Thyroid gland (tissue), 4 donors: ENCODE measurements at regions not wholly inside any gene's neighbourhood (a gene's known extent, or its start where the extent isn't known, plus 50 kb on each side); places are given as distances from the start of the nearest gene placed in this dataset.

Experiments used
- DNase-seq, 2 donors: peaks; one replicate each; pipeline ENCODE4 v3.0.0-alpha.2; 2019
- H3K27ac ChIP-seq, 3 donors: fragments of 200-600 bp; sonication (generic); 1 replicate in 2 of 3; 2 replicates in 1 of 3; pipeline ENCODE4 v1.5.1; 2016 to 2019; ENCODE audit warnings: mild to moderate bottlenecking in 1 of 3, moderate library complexity in 1 of 3
- H3K27me3 ChIP-seq: fragments of 200-600 bp; sonication (generic); one replicate; pipeline ENCODE4 v1.5.1; 2019
- H3K36me3 ChIP-seq, 2 donors: fragments of 200-600 bp; sonication (generic); one replicate each; pipeline ENCODE4 v1.5.1; 2016 to 2019
- H3K4me1 ChIP-seq, 2 donors: fragments of 200-600 bp; sonication (generic); one replicate each; pipeline ENCODE4 v1.5.1; 2017 to 2019
- H3K4me3 ChIP-seq, 3 donors: fragments of 200-600 bp; sonication (generic); replicated peaks in 1 of 3; 1 replicate in 2 of 3; 2 replicates in 1 of 3; pipeline ENCODE4 v1.5.1; 2016; ENCODE audit warnings: mild to moderate bottlenecking in 1 of 3
- H3K9me3 ChIP-seq: fragments of 200-600 bp; sonication (generic); one replicate; pipeline ENCODE4 v1.5.1; 2017
- CTCF ChIP-seq, 6 experiments: fragments of 200-600 bp in 3 of 6; fragments of 450-650 bp in 3 of 6; sonication (generic) in 3 of 6; IDR thresholded peaks; one replicate each; pipeline ENCODE4 v1.5.1; 2016 to 2019; ENCODE audit warnings: antibody characterized with exemption in 6 of 6, mild to moderate bottlenecking in 2 of 6, inconsistent platforms in 1 of 6, moderate library complexity in 1 of 6
- POLR2A ChIP-seq, 2 donors: fragments of 450-650 bp; IDR thresholded peaks; one replicate each; pipeline ENCODE4 v1.6.1; 2017; ENCODE audit warnings: antibody characterized with exemption in 2 of 2, mild to moderate bottlenecking in 2 of 2, moderate library complexity in 1 of 2
- WGBS, 2 donors: methylation state at CpG; one replicate each; pipeline ENCODE4 v1.1.5; 2017; 5-methylcytosine and 5-hydroxymethylcytosine counted together
- intact Hi-C: fragments of 100-400 bp; cut with DNase I; formaldehyde crosslinking; loops from one replicate; pipeline ENCODE4 v1.15.1; 2023

GRCh38 chr2:238772635-238773297 lies 75.1 kb upstream of the TWIST2 start:
- no peak for DNase-seq

GRCh38 chr2:238773472-238773871 lies 74.4 kb upstream of the TWIST2 start:
- no peak for DNase-seq
- Histone ChIP-seq H3K4me1 (no peaks in the 10 kb centered on the region), H3K4me3 (no peak overlapping the region), H3K9me3 (no peaks in the 10 kb centered on the region), H3K27me3 (no peaks in the 10 kb centered on the region), H3K36me3 (no peaks in the 10 kb centered on the region), H3K27ac (no peak overlapping the region)
- intact Hi-C loops = no loop called here
- 92 to 93% methylated on average over 14 of the region's 14 CpGs for WGBS, 2 donors
- TF ChIP-seq POLR2A (IDR thresholded peaks at IDR 0.05) (no peak), CTCF (IDR thresholded peaks at IDR 0.05) (no peak)

More at GRCh38 chr2:238772635-238773297, 75.1 kb upstream of the TWIST2 start:
- H3K4me1 ChIP-seq = no peaks in the 10 kb centered on the region
- no peaks in the 10 kb centered on the region for H3K27me3 ChIP-seq
- no peaks in the 10 kb centered on the region for H3K9me3 ChIP-seq
- WGBS, 2 donors = 87 to 93% methylated on average over 10 to 11 of the region's 21 CpGs
- no peaks in the 10 kb centered on the region for H3K36me3 ChIP-seq
- intact Hi-C loops = no loop called here
- no peak overlapping the region for H3K4me3 ChIP-seq
- no peak overlapping the region for H3K27ac ChIP-seq
- TF ChIP-seq CTCF (IDR thresholded peaks at IDR 0.05) = no peak

- Histone ChIP-seq H3K27ac (no peak overlapping the region), H3K9me3 (no peaks in the 10 kb centered on the region), H3K27me3 (no peaks in the 10 kb centered on the region), H3K36me3 (no peaks in the 10 kb centered on the region), H3K4me1 (no peaks in the 10 kb centered on the region), H3K4me3 (no peak overlapping the region)
- WGBS, 2 donors = 78 to 82% methylated on average over 7 of the region's 7 CpGs
- no peak for DNase-seq
- intact Hi-C loops = no loop called here
- no peak for TF ChIP-seq POLR2A (IDR thresholded peaks at IDR 0.05)
- TF ChIP-seq CTCF (IDR thresholded peaks at IDR 0.05) = no peak
Measured at GRCh38 chr2:238774071-238774470, 73.8 kb upstream of the TWIST2 start.

GRCh38 chr2:238774980-238775509 lies 72.8 kb upstream of the TWIST2 start:
- Histone ChIP-seq H3K9me3 (no peaks in the 10 kb centered on the region), H3K4me3 (no peak overlapping the region), H3K27me3 (no peaks in the 10 kb centered on the region), H3K27ac (no peak overlapping the region), H3K36me3 (no peaks in the 10 kb centered on the region), H3K4me1 (no peaks in the 10 kb centered on the region)
- 85 to 89% methylated on average over 5 of the region's 5 CpGs for WGBS, 2 donors
- no peak for DNase-seq
- TF ChIP-seq POLR2A (IDR thresholded peaks at IDR 0.05) = no peak
- no peak for TF ChIP-seq CTCF (IDR thresholded peaks at IDR 0.05)
- intact Hi-C loops = no loop called here

GRCh38 chr2:238775591-238775990 lies 72.3 kb upstream of the TWIST2 start:
- 89 to 90% methylated on average over 11 of the region's 11 CpGs for WGBS, 2 donors
- TF ChIP-seq POLR2A (IDR thresholded peaks at IDR 0.05) = no peak
- Histone ChIP-seq H3K27me3 (no peaks in the 10 kb centered on the region), H3K27ac (no peak overlapping the region), H3K36me3 (no peaks in the 10 kb centered on the region), H3K4me1 (no peaks in the 10 kb centered on the region), H3K4me3 (no peak overlapping the region), H3K9me3 (no peaks in the 10 kb centered on the region)
- intact Hi-C loops = no loop called here
- DNase-seq = no peak
